ELF-1 (cell line): ENCODE measurements at regions not wholly inside any gene's neighbourhood (a gene's known extent, or its start where the extent isn't known, plus 50 kb on each side); places are given as distances from the start of the nearest gene placed in this dataset.

Experiments used
- DNase-seq: peaks from one replicate; pipeline ENCODE4 v3.0.0-alpha.2; 2016; ENCODE audit warnings: low read depth, low spot score

DNA sequence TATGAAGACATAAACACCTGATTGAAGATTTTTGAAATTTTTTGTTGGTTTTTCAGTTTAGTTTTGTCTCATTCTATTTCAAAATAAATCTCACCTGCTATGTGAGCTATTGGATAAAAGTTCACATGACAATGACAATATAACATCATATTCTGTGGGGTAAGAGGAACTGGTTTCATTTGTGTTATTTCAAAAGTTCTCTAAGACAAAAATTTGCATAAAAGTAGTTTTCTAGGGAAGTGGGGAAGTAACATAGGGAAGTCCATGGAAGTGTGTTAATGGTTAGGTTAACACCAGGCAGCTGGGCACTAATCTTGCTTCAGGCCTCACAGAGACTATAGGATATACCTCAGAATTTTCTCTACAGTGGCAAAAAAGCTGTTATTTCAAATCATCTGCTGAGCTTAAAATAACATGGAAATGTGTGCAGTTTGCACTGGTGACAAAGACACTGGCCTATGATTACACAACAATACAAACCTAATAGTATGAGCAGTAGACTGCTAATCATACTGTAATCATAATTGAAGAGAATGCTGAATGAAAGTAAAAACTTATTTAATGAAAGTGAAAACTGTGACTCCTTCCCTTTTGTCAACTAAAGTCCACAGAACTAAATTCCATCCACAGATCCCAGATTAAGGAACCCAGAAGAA lies 710.6 kb upstream of the TMEM132C start:
- DNase-seq, result no peak

DNA sequence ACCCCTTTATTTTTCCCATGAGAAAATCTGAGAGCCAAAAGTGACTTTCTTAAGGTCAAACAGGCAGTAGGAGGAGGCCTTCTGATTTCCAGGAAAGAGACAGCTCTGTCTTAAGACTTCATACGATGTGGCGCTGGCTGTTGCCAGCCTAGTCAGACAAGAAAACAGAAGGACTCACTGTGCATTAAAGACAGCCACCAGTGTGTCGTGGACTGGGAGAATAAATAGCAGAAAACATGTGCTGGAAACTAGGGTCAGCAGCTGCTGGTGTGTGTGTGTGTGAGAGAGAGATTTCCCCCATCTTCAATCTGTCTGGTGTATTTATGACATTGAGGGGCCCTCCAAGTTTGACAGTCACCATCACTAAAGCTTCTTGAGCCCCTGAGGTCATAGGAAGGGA lies 708.6 kb upstream of the TMEM132C start:
- no peak for DNase-seq

DNA sequence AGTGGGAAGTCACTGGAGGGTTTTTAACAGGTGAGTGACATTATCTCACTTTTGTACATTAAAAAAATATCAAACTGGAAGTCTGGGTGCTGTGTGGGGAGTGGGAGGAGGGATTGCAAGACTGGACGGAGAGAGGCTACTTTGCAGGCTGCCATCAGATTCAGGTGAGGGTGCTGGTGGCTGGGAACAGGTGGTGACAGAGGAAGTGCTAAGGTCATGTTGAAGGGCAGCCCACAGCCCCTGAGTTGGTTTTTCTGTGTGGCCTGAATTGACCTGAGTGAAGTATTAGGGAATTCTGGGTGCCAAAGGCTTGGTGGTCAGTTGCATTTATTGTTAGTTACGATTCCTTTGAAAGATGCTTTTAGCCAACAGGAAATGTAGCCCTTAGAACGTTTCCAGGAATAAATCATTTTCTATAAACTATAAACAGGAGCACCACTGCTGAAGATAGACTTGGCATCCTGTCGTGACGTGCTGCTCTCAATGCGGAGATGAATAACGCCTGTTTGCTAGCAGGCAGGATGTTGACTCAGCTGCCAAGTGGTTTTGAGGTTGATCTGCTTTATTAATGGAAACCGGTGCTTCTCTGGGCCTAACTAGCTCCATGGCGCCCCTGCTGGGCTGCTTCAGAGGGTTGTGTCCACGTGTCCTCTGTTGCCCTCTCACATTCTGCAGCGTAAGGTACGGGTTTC lies 707.5 kb upstream of the TMEM132C start:
- DNase-seq, result peak; percentile 57

- DNase-seq, result no peak
Observed at GRCh38 chr12:127560041-127560478, 706.9 kb upstream of the TMEM132C start.

DNA sequence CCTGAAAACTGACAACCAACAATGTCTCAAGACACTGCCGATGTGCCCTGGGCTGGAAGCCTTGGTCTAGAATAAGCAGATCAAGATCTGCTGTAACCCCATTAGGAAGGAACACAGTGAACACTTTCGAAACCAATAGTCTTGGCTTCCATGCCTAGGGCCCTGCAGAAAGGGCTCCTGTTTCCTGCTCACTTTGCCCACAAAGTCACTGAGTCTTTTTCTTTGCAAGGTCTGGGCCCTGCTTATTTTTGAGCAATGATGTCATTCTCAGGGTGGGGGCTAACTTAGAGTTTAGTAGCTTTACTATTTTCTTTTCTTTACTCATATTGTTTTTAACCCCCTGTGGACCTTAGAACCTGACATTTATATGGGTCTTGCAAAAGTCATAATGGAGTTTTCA lies 704.2 kb upstream of the TMEM132C start:
- DNase-seq, result no peak

DNA sequence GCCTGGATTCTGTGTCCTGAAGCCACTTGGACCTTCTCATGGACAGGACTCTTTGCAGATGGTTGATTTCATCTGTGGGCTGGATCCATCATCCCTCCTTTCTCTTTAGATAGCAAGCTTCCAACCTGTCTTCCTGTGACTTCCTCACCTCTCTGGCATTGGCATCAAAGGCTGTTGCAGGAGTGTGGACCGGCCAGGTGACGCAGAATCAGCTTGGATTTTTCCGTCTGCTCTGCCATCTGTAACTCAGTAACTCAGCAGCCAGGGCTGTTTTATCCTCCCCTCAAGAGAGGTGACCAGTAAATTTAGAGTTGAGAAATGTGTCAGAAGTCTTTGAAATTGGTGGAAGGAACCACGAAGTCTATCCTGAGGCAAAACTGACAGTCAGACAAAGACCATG lies 701.7 kb upstream of the TMEM132C start:
- no peak for DNase-seq

- DNase-seq, result no peak
Observed at GRCh38 chr12:127567531-127567930, 699.4 kb upstream of the TMEM132C start.

GRCh38 chr12:127570387-127570786 lies 696.6 kb upstream of the TMEM132C start:
- no peak for DNase-seq

DNA sequence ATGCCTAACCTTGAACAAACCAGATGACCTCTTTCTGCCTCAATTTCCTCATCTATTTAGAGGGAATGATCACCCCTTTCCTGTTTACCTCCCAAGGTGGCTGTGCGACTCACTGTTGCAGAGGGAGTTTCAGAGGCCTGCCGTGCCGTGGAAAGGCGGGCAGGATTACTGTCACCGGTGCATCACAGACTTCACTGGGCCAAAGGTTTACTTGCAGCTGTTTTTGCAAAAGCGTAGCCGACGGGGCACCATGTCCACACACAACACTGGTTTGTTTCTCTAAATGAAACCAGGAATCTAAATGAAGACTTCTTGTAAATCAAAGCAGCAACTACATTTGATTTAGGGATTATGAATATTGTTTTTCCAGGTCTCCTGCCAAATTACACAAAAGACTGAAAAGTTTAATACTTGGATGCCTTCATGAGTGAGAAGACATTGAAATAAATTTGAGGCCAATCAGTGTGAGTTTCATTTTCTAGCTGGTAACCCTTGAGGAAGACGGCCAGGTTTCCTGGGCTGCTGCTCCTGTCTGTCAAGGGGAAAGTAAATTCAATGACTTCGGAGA lies 696.1 kb upstream of the TMEM132C start:
- DNase-seq, result no peak

- no peak for DNase-seq
Observed at GRCh38 chr12:127571578-127571977, 695.4 kb upstream of the TMEM132C start.

DNA sequence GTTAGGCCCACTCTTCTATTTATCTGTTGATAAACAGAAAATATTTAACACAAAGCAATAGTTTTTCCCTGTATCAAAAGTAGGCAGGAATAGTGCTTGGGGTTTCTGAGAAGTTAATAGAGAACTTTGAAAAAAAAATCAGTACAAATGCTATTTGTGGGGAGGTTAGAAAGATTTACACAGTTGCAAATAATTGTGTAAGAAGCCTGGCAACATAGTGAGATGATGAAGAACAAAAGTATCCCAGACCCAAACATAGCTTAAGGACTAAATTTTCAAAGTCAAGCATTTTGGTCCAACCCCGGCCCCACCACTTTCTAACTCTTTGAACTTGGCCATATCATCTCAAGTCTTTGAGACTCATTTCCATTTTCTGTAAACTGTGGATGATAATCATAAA lies 687.5 kb upstream of the TMEM132C start:
- DNase-seq, result no peak

- DNase-seq, result no peak
Observed at GRCh38 chr12:127582074-127582473, 684.9 kb upstream of the TMEM132C start.

DNA sequence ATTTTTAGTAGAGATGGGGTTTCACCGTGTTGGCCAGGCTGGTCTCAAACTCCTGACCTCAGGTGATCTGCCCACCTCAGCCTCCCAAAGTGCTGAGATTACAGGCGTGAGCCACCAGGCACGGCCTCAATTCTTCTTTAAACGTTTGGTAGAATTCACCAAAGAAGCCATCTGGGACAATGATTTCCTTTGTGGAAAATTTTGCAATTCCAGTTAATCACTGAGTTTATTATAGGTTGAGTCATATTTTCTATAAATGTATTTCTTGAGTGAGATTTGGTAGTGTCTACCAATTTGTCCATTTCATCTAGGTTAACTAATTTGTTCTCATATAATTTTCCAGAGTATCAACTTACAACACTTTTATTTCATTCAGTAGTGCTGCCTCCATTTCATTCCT lies 683.9 kb upstream of the TMEM132C start:
- no peak for DNase-seq

GRCh38 chr12:127588249-127588648 lies 678.7 kb upstream of the TMEM132C start:
- no peak for DNase-seq

DNA sequence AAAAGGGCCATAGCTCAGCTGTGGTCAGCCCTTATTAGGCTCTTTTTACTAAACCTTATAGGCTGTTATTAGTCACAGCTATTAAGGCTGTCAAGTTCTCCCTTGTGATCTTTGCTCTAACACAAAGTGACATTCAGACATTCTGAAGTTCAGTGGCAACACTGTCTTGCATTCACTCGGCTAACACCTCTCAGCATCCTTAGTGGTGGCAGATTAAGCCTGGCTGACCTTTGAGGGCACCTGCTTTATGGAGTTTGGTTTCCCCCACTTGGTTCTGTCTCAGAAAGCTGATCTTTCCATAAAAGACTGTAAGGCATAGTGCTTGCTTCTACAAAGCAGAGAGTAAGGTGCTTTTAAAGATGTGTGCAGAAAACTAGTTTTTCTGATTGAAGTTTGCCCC lies 677.4 kb upstream of the TMEM132C start:
- DNase-seq, result no peak

DNA sequence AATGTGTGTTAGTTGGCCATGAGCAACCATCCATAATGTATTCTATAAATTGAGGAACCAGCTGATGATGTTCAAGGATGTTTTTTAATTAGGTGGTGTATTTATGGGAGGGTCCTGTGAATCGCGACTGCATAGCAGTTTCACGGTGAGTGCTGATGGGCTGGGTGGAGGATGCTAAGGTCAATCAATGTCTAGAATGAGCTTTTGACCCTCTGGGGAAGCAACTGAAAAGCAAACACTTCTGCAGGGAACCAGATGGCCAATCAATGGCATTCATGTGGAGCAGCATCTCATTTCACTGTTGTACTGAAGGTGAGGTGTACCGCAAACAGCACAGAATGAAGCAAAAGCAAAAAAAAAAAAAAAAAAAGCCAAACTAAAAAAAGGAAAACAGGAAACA lies 676.1 kb upstream of the TMEM132C start:
- no peak for DNase-seq

DNA sequence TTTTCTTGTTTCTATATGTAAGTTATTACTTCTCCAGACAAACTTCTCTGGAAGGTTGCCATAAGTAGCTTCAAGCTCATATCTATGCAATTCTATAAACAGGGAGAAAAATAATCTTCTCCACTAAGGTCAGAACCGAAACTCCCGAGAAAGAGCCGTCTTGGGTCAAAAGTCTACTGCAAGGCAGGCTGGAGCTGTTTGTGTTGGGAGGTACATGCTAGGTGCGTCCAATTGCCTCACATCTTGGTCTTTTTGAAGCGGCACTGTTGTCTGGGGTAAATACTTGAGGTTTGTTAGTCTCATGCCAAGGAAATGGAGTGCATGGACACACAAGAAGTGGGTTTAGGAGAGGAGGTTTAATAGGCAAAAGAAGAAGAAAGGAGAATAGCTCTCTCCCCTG lies 674.7 kb upstream of the TMEM132C start:
- no peak for DNase-seq

- DNase-seq, result peak; percentile 92
Observed at GRCh38 chr12:127594351-127594970, 672.5 kb upstream of the TMEM132C start.

DNA sequence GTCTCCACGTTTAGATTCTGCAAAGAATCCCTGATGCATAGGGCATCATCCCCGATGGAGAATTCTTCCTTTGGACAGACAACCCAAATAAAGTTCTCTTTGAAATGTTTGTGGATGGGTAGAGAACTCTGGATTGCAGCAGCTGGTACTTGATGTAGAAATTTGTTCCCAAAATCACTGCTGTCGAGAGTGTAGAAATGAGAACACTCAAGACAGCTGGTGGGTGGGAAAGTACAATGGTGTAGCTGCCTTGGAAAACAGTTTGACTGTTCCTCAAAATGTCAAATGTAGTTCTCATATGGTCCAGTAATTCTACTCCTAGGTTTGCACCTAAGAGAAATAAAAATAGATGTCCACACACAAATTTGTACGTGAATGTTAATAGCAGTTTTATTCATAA lies 671.5 kb upstream of the TMEM132C start:
- DNase-seq, result no peak

- DNase-seq, result no peak
Observed at GRCh38 chr12:127596891-127597290, 670.1 kb upstream of the TMEM132C start.

- no peak for DNase-seq
Observed at GRCh38 chr12:127599436-127599835, 667.5 kb upstream of the TMEM132C start.

DNA sequence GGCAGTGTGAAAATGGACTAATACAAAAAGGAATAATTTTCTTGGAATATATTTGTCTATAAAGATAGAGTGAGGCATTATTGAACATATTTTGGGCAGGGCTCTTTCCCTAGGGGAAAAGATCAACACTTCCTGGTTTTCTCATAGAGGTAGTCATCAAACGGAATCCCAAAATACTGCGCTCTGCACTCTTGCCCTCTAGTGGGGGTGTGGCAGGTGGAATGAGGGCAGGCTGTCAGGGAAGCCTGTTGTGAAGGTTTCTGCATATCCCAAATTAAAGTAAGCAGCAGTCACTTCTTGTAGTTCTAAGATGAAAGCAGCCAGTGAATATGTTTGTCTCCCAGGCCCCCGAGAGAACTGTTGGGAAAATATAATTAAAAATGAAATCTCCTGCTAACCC lies 666.8 kb upstream of the TMEM132C start:
- peak; percentile 37 for DNase-seq
